WTC11 (cell line): ENCODE measurements at regions not wholly inside any gene's neighbourhood (a gene's known extent, or its start where the extent isn't known, plus 50 kb on each side); places are given as distances from the start of the nearest gene placed in this dataset.

Experiments
- ATAC-seq: fragments of 200-7000 bp; cut with Tn5 transposase; 2 replicates; pipeline ENCODE4 v1.10.0; 2021; ENCODE audit warnings: mild to moderate bottlenecking, moderate library complexity
- CTCF ChIA-PET: fragments of 300-600 bp; sonication (Branson Sonifier 250); formaldehyde crosslinking; loops from one replicate; lab custom pipeline; 2021; ENCODE audit warnings: antibody characterized with exemption; lab: Charles Lee
- POLR2A ChIA-PET: fragments of 350-600 bp; sonication (Branson Sonifier 250); formaldehyde crosslinking; loops from one replicate; lab custom pipeline; 2021; ENCODE audit warnings: antibody characterized with exemption; lab: Charles Lee
- DNase-seq: peaks from one replicate; pipeline ENCODE4 v3.0.0; 2021; ENCODE audit warnings: low spot score
- H3K27ac Mint-ChIP-seq: 2 replicates; pipeline ENCODE4 v1.8.0; 2021; ENCODE audit warnings: mixed read lengths
- H3K27me3 Mint-ChIP-seq: 2 replicates; pipeline ENCODE4 v1.8.0; 2021; ENCODE audit warnings: low read depth, mild to moderate bottlenecking, moderate library complexity, mixed read lengths
- H3K36me3 Mint-ChIP-seq: 2 replicates; pipeline ENCODE4 v1.8.0; 2021; ENCODE audit warnings: mixed read lengths
- H3K4me1 Mint-ChIP-seq: 2 replicates; pipeline ENCODE4 v1.8.0; 2022; ENCODE audit warnings: mixed read lengths
- H3K4me3 Mint-ChIP-seq: 2 replicates; pipeline ENCODE4 v1.8.0; 2021; ENCODE audit warnings: mild to moderate bottlenecking, moderate library complexity, mixed read lengths
- H3K9me3 Mint-ChIP-seq: 2 replicates; pipeline ENCODE4 v1.8.0; 2021; ENCODE audit warnings: mixed read lengths
- FOXJ3 ChIP-seq: sonication (generic); formaldehyde crosslinking; IDR thresholded peaks from 2 replicates; pipeline ENCODE4 v1.9.0; 2021; ENCODE audit warnings: missing genetic modification reagents, mild to moderate bottlenecking, borderline replicate concordance
- GRHL2 ChIP-seq: fragments of 250-450 bp; sonication (Bioruptor Pico); IDR thresholded peaks from 2 replicates; pipeline ENCODE4 v1.8.0; 2022; ENCODE audit warnings: mild to moderate bottlenecking, moderate library complexity; ENCODE audit not compliant: insufficient replicate concordance, severe bottlenecking
- KAT7 ChIP-seq: sonication (generic); formaldehyde crosslinking; IDR thresholded peaks from 2 replicates; pipeline ENCODE4 v1.8.1; 2023; ENCODE audit warnings: missing genetic modification reagents, mild to moderate bottlenecking, borderline replicate concordance
- NR2C2 ChIP-seq: sonication (generic); formaldehyde crosslinking; IDR thresholded peaks from 2 replicates; pipeline ENCODE4 v1.8.0; 2022; ENCODE audit warnings: mild to moderate bottlenecking, missing genetic modification reagents
- SMAD4 ChIP-seq: sonication (generic); formaldehyde crosslinking; IDR thresholded peaks from 2 replicates; pipeline ENCODE4 v1.8.0; 2022; ENCODE audit warnings: mild to moderate bottlenecking, missing genetic modification reagents
- TF ChIP-seq, protein P1 (sequence below): fragments of 200-600 bp; IDR thresholded peaks from 2 replicates; pipeline ENCODE4 v1.8.0; 2022; ENCODE audit warnings: antibody characterized with exemption
- TF ChIP-seq, protein P2 (sequence below): sonication (generic); formaldehyde crosslinking; IDR thresholded peaks from 2 replicates; pipeline ENCODE4 v1.8.1; 2023; ENCODE audit warnings: mild to moderate bottlenecking, missing genetic modification reagents, moderate library complexity
- TF ChIP-seq, protein P3 (sequence below): fragments of 250-450 bp; sonication (Bioruptor Pico); IDR thresholded peaks from 2 replicates; pipeline ENCODE4 v1.9.0; 2021; ENCODE audit warnings: mild to moderate bottlenecking
- TF ChIP-seq, protein P4 (sequence below): fragments of 250-450 bp; sonication (Bioruptor Pico); IDR thresholded peaks from 2 replicates; pipeline ENCODE4 v1.9.0; 2021; ENCODE audit warnings: mild to moderate bottlenecking, borderline replicate concordance

DNA sequence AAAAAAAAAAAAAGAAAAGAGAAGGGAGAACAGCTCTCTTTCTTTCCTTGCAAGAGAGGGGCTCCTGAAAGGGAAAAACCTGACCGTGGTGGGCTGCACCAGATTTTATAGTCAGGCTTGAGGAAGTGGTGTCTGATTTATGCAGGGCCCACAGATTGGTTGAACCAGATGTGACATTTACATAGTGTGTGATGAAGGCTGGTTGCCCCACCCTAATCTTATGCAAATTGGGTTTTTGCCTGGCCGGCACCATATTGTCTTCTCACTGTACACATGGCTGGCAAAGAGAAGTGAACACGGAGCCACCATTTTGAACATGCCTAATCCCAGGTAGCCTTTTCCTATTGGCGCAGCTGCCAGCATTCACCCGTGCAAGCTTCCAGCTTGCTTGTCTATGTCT, 154.4 kb downstream of the OXSM start (continued):
- TF ChIP-seq FOXJ3 = no peak
- TF ChIP-seq GRHL2 = no peak
- no peak for TF ChIP-seq SMAD4 (CRISPR knock-in tag)
- TF ChIP-seq NR2C2 (CRISPR knock-in tag) = no peak
- TF ChIP-seq, protein P1, sequence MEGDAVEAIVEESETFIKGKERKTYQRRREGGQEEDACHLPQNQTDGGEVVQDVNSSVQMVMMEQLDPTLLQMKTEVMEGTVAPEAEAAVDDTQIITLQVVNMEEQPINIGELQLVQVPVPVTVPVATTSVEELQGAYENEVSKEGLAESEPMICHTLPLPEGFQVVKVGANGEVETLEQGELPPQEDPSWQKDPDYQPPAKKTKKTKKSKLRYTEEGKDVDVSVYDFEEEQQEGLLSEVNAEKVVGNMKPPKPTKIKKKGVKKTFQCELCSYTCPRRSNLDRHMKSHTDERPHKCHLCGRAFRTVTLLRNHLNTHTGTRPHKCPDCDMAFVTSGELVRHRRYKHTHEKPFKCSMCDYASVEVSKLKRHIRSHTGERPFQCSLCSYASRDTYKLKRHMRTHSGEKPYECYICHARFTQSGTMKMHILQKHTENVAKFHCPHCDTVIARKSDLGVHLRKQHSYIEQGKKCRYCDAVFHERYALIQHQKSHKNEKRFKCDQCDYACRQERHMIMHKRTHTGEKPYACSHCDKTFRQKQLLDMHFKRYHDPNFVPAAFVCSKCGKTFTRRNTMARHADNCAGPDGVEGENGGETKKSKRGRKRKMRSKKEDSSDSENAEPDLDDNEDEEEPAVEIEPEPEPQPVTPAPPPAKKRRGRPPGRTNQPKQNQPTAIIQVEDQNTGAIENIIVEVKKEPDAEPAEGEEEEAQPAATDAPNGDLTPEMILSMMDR = no peak

DNA sequence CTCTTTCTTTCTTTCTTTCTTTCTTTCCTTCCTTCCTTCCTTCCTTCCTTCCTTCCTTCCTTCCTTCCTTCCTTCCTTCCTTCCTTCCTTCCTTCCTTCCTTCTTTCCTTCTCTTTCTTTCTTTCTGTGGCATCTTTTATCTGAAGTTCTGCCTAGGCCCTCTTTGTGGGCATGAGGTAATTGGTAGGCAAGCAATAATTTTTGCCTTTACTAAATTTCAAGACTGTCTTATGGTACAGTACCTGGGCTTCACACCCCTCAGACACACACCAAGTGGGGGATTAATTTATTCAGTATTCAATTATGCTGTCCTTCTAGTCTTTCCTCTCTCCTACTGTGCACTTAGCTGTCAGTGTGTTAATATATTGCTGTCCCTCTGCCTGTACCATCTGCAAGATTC, 155.5 kb downstream of the OXSM start:
- H3K27me3 Mint-ChIP-seq = no peaks in the 10 kb centered on the region
- H3K4me1 Mint-ChIP-seq = no peaks in the 10 kb centered on the region
- H3K4me3 Mint-ChIP-seq = no peak overlapping the region

DNA sequence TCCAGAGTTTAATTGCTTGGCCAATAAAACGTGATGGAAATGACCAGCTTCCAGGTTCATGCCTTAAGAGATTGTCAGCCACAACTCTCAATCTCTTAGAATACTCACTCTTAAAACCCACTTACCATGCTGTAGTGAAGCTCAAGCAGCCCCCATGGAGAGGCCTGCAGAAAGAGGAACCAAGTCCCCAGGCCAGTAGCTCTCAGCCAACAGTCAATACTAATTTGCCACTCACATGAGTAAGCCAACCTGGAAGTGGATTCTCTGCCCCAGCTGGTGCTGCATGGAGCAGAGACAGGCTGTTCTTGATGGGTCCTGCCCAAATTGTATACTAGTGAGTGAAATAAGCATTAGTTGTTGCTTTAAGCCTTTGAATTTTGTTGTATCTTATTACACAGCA, 155.9 kb downstream of the OXSM start:
- ATAC-seq (no peak), DNase-seq (no peak)
- H3K4me1 Mint-ChIP-seq = no peaks in the 10 kb centered on the region
- H3K9me3 Mint-ChIP-seq = no peaks in the 10 kb centered on the region
- TF ChIP-seq, protein P2, sequence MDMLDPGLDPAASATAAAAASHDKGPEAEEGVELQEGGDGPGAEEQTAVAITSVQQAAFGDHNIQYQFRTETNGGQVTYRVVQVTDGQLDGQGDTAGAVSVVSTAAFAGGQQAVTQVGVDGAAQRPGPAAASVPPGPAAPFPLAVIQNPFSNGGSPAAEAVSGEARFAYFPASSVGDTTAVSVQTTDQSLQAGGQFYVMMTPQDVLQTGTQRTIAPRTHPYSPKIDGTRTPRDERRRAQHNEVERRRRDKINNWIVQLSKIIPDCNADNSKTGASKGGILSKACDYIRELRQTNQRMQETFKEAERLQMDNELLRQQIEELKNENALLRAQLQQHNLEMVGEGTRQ (CRISPR knock-in tag) = no peak
- TF ChIP-seq KAT7 = no peak
- TF ChIP-seq, protein P3, sequence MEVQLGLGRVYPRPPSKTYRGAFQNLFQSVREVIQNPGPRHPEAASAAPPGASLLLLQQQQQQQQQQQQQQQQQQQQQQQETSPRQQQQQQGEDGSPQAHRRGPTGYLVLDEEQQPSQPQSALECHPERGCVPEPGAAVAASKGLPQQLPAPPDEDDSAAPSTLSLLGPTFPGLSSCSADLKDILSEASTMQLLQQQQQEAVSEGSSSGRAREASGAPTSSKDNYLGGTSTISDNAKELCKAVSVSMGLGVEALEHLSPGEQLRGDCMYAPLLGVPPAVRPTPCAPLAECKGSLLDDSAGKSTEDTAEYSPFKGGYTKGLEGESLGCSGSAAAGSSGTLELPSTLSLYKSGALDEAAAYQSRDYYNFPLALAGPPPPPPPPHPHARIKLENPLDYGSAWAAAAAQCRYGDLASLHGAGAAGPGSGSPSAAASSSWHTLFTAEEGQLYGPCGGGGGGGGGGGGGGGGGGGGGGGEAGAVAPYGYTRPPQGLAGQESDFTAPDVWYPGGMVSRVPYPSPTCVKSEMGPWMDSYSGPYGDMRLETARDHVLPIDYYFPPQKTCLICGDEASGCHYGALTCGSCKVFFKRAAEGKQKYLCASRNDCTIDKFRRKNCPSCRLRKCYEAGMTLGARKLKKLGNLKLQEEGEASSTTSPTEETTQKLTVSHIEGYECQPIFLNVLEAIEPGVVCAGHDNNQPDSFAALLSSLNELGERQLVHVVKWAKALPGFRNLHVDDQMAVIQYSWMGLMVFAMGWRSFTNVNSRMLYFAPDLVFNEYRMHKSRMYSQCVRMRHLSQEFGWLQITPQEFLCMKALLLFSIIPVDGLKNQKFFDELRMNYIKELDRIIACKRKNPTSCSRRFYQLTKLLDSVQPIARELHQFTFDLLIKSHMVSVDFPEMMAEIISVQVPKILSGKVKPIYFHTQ = no peak
- H3K27me3 Mint-ChIP-seq = no peaks in the 10 kb centered on the region
- no peak overlapping the region for H3K4me3 Mint-ChIP-seq
- no peak overlapping the region for H3K27ac Mint-ChIP-seq
- no peaks in the 10 kb centered on the region for H3K36me3 Mint-ChIP-seq
- ChIA-PET CTCF (no interaction called here), POLR2A (no interaction called here)

More for the DNA sequence above, 155.5 kb downstream of the OXSM start:
- no peak overlapping the region for H3K27ac Mint-ChIP-seq
- H3K9me3 Mint-ChIP-seq = no peaks in the 10 kb centered on the region
- no peak for ATAC-seq
- ChIA-PET POLR2A (no interaction called here), CTCF (no interaction called here)
- TF ChIP-seq, protein P4, sequence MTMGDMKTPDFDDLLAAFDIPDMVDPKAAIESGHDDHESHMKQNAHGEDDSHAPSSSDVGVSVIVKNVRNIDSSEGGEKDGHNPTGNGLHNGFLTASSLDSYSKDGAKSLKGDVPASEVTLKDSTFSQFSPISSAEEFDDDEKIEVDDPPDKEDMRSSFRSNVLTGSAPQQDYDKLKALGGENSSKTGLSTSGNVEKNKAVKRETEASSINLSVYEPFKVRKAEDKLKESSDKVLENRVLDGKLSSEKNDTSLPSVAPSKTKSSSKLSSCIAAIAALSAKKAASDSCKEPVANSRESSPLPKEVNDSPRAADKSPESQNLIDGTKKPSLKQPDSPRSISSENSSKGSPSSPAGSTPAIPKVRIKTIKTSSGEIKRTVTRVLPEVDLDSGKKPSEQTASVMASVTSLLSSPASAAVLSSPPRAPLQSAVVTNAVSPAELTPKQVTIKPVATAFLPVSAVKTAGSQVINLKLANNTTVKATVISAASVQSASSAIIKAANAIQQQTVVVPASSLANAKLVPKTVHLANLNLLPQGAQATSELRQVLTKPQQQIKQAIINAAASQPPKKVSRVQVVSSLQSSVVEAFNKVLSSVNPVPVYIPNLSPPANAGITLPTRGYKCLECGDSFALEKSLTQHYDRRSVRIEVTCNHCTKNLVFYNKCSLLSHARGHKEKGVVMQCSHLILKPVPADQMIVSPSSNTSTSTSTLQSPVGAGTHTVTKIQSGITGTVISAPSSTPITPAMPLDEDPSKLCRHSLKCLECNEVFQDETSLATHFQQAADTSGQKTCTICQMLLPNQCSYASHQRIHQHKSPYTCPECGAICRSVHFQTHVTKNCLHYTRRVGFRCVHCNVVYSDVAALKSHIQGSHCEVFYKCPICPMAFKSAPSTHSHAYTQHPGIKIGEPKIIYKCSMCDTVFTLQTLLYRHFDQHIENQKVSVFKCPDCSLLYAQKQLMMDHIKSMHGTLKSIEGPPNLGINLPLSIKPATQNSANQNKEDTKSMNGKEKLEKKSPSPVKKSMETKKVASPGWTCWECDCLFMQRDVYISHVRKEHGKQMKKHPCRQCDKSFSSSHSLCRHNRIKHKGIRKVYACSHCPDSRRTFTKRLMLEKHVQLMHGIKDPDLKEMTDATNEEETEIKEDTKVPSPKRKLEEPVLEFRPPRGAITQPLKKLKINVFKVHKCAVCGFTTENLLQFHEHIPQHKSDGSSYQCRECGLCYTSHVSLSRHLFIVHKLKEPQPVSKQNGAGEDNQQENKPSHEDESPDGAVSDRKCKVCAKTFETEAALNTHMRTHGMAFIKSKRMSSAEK (CRISPR knock-in tag) = no peak
- TF ChIP-seq, protein P1 = no peak
- H3K36me3 Mint-ChIP-seq = no peaks in the 10 kb centered on the region
- DNase-seq = no peak
